ENCODE measurements at regions not wholly inside any gene's neighbourhood (a gene's known extent, or its start where the extent isn't known, plus 50 kb on each side); places are given as distances from the start of the nearest gene placed in this dataset.
"Not testable (repeated sequence)": the region's sequence is repeated elsewhere in the genome, so short reads cannot be mapped to it uniquely, and the experiment has no call there.

DNA sequence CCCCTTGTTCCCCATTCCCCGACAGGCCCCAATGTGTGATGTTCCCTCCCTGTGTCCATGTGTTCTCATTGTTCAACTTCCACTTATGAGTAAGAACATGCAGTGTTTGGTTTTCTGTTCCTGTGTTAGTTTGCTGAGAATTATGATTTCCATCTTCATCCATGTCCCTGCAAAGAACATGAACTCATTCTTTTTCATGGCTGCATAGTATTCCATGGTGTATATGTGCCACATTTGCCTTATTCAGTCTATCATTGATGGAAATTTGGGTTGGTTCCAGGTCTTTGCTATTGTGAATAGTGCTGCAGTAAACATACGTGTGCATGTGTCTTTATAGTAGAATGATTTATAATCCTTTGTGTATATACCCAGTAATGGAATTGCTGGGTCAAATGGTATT lies 229.8 kb upstream of the GLRA1 start:
- not testable (repeated sequence) for TF ChIP-seq POLR2A, POLR2AphosphoS5 (IDR thresholded peaks at IDR 0.05; ENCODE audit: low read depth, low read length)
